DOHH2 (cell line): ENCODE measurements at regions not wholly inside any gene's neighbourhood (a gene's known extent, or its start where the extent isn't known, plus 50 kb on each side); places are given as distances from the start of the nearest gene placed in this dataset.

Source experiments
- EZH2phosphoT487 ChIP-seq: fragments of 200-600 bp; sonication (generic); IDR thresholded peaks from 2 replicates; pipeline ENCODE4 v1.6.1; 2017; ENCODE audit warnings: borderline replicate concordance, mild to moderate bottlenecking, antibody characterized with exemption, low read length, moderate library complexity, mixed read lengths
- TF ChIP-seq, protein P1 (sequence below): fragments of 200-600 bp; sonication (generic); IDR thresholded peaks from one replicate; pipeline ENCODE4 v1.5.1; 2014; ENCODE audit warnings: antibody characterized with exemption, mild to moderate bottlenecking, low read depth, low read length; ENCODE audit not compliant: poor library complexity, severe bottlenecking

GRCh38 chr10:78382772-78383171 is 349.1 kb downstream of the RPS24 start:
- TF ChIP-seq, protein P1, sequence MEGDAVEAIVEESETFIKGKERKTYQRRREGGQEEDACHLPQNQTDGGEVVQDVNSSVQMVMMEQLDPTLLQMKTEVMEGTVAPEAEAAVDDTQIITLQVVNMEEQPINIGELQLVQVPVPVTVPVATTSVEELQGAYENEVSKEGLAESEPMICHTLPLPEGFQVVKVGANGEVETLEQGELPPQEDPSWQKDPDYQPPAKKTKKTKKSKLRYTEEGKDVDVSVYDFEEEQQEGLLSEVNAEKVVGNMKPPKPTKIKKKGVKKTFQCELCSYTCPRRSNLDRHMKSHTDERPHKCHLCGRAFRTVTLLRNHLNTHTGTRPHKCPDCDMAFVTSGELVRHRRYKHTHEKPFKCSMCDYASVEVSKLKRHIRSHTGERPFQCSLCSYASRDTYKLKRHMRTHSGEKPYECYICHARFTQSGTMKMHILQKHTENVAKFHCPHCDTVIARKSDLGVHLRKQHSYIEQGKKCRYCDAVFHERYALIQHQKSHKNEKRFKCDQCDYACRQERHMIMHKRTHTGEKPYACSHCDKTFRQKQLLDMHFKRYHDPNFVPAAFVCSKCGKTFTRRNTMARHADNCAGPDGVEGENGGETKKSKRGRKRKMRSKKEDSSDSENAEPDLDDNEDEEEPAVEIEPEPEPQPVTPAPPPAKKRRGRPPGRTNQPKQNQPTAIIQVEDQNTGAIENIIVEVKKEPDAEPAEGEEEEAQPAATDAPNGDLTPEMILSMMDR, result no peak
- TF ChIP-seq EZH2phosphoT487, result no peak
